Panc1 (cell line): ENCODE measurements at regions not wholly inside any gene's neighbourhood (a gene's known extent, or its start where the extent isn't known, plus 50 kb on each side); places are given as distances from the start of the nearest gene placed in this dataset.

Source experiments
- ATAC-seq: fragments of 200-7000 bp; cut with Tn5 transposase; 2 replicates; pipeline ENCODE4 v1.9.1; 2020; ENCODE audit warnings: mild to moderate bottlenecking, moderate library complexity
- BruUV-seq: library from RNA; stranded (reverse); fragments of 400-500 nt; replicated peaks from 2 replicates; lab custom pipeline; 2021; lab: Mats Ljungman, UMichigan
- CTCF ChIA-PET: fragments of 300-600 bp; sonication (Branson Sonifier 250); formaldehyde crosslinking; loops from one replicate; lab custom pipeline; 2022; ENCODE audit warnings: antibody characterized with exemption; lab: Charles Lee
- POLR2A ChIA-PET: fragments of 300-600 bp; sonication (Branson Sonifier 250); formaldehyde crosslinking; loops from one replicate; lab custom pipeline; 2022; ENCODE audit warnings: antibody characterized with exemption; lab: Charles Lee
- DNase-seq: peaks from one replicate; pipeline ENCODE4 v3.0.0-alpha.2; 2010; ENCODE audit warnings: low read depth, low spot score
- H3K27ac ChIP-seq: 2 replicates; pipeline ENCODE4 v1.5.1; 2011; ENCODE audit warnings: mild to moderate bottlenecking, low read length, inconsistent platforms
- H3K27me3 ChIP-seq: fragments of 200-500 bp; sonication (Bioruptor generic); 2 replicates; pipeline ENCODE4 v1.6.0; 2014; ENCODE audit warnings: low read length, inconsistent platforms; ENCODE audit not compliant: control insufficient read depth, insufficient read depth
- H3K36me3 ChIP-seq: fragments of 200-500 bp; sonication (Bioruptor generic); 2 replicates; pipeline ENCODE4 v1.5.1; 2014; ENCODE audit warnings: inconsistent platforms, mild to moderate bottlenecking, low read length, moderate library complexity; ENCODE audit not compliant: control insufficient read depth, insufficient read depth
- H3K4me1 ChIP-seq: 2 replicates; pipeline ENCODE4 v1.5.1; 2011; ENCODE audit warnings: inconsistent platforms, mild to moderate bottlenecking, low read length, moderate library complexity; ENCODE audit not compliant: control insufficient read depth, insufficient read depth
- H3K4me3 ChIP-seq, 2 experiments: 2 replicates each; pipeline ENCODE4 v1.5.1; 2011 to 2012; ENCODE audit warnings: low read depth in 2 of 2, low read length in 2 of 2, mild to moderate bottlenecking in 2 of 2, inconsistent platforms in 1 of 2, moderate library complexity in 1 of 2
- H3K9me3 ChIP-seq: fragments of 200-500 bp; sonication (Bioruptor generic); 2 replicates; pipeline ENCODE4 v1.5.1; 2014; ENCODE audit warnings: low read depth, mild to moderate bottlenecking, inconsistent platforms, low read length, moderate library complexity; ENCODE audit not compliant: control insufficient read depth, insufficient read depth
- CTCF ChIP-seq: fragments of 450-650 bp; IDR thresholded peaks from 2 replicates; pipeline ENCODE4 v1.5.1; 2017; ENCODE audit warnings: mild to moderate bottlenecking
- POLR2AphosphoS5 ChIP-seq: IDR thresholded peaks from 2 replicates; pipeline ENCODE4 v1.6.1; 2012; ENCODE audit warnings: mild to moderate bottlenecking, low read depth, low read length, moderate library complexity
- SIN3A ChIP-seq: IDR thresholded peaks from 2 replicates; pipeline ENCODE4 v1.6.1; 2012; ENCODE audit warnings: low read depth, mild to moderate bottlenecking, low read length, moderate library complexity, borderline replicate concordance; ENCODE audit not compliant: insufficient read depth
- TCF7L2 ChIP-seq: IDR thresholded peaks from 2 replicates; pipeline ENCODE4 v1.6.1; 2011; ENCODE audit warnings: mild to moderate bottlenecking, low read depth, low read length, inconsistent platforms
- in situ Hi-C: cut with HindIII; loops from 2 replicates; pipeline ENCODE4 v1.10.0; 2016; ENCODE audit warnings: low sequenced_read_pairs, low pct_unique_long_range_greater_than_20kb
- intact Hi-C: fragments of 100-400 bp; cut with micrococcal nuclease; formaldehyde crosslinking; loops from one replicate; pipeline ENCODE4 v1.10.0; 2022; ENCODE audit not compliant: unreplicated experiment
- TF ChIP-seq, protein P1 (sequence below), 2 experiments: IDR thresholded peaks; 2 replicates each; pipeline ENCODE4 v1.6.1; 2011 to 2012; ENCODE audit warnings: low read depth in 2 of 2, control low read depth in 1 of 2, low read length in 1 of 2, mild to moderate bottlenecking in 1 of 2, moderate library complexity in 1 of 2; ENCODE audit not compliant: insufficient read depth in 1 of 2

- BruUV-seq: no TSS peak
- ATAC-seq: no peak
- no peak overlapping the region for H3K27ac ChIP-seq
Observed at GRCh38 chr3:105967117-105967516, 98.3 kb upstream of the CBLB start.

DNA sequence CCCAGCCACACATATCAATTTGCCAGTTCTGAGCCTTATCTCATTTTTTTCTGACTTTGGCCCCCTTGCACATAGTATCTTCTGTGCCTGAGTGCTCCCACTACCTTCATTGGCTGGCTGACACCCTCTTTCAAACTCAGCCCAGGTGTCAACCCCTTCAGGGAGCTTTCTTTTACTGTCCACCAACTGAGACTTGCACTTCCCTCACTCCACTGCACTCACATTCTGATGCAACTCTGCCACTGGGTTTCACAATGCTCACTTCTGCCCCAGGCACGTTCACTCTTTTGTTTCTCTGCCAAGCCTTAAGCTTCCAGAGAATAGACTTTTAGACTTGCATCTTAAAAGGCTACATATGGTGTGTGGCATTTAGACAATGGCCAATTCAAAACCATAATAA lies 101.5 kb upstream of the CBLB start:
- no peaks in the 10 kb centered on the region for H3K9me3 ChIP-seq
- no peaks in the 10 kb centered on the region for H3K36me3 ChIP-seq
- ATAC-seq: no peak
- DNase-seq: no peak
- no peaks in the 10 kb centered on the region for H3K4me1 ChIP-seq
- BruUV-seq: no TSS peak
- no peak overlapping the region for H3K4me3 ChIP-seq
- in situ Hi-C loops: no loop called here
- TF ChIP-seq, protein P1, sequence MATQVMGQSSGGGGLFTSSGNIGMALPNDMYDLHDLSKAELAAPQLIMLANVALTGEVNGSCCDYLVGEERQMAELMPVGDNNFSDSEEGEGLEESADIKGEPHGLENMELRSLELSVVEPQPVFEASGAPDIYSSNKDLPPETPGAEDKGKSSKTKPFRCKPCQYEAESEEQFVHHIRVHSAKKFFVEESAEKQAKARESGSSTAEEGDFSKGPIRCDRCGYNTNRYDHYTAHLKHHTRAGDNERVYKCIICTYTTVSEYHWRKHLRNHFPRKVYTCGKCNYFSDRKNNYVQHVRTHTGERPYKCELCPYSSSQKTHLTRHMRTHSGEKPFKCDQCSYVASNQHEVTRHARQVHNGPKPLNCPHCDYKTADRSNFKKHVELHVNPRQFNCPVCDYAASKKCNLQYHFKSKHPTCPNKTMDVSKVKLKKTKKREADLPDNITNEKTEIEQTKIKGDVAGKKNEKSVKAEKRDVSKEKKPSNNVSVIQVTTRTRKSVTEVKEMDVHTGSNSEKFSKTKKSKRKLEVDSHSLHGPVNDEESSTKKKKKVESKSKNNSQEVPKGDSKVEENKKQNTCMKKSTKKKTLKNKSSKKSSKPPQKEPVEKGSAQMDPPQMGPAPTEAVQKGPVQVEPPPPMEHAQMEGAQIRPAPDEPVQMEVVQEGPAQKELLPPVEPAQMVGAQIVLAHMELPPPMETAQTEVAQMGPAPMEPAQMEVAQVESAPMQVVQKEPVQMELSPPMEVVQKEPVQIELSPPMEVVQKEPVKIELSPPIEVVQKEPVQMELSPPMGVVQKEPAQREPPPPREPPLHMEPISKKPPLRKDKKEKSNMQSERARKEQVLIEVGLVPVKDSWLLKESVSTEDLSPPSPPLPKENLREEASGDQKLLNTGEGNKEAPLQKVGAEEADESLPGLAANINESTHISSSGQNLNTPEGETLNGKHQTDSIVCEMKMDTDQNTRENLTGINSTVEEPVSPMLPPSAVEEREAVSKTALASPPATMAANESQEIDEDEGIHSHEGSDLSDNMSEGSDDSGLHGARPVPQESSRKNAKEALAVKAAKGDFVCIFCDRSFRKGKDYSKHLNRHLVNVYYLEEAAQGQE (IDR thresholded peaks at IDR 0.05; ENCODE audit: insufficient read depth in 1 of 2, low read depth in 2 of 2, low read length in 1 of 2): no peak
- TF ChIP-seq CTCF (no peak), POLR2AphosphoS5 (no peak), TCF7L2 (no peak), SIN3A (no peak)
- POLR2A ChIA-PET: no interaction called here
- H3K27me3 ChIP-seq: no peaks in the 10 kb centered on the region
- intact Hi-C loops: no loop called here
- no peak overlapping the region for H3K27ac ChIP-seq
- CTCF ChIA-PET: no interaction called here

More at GRCh38 chr3:105967117-105967516, 98.3 kb upstream of the CBLB start:
- no peak overlapping the region for H3K4me3 ChIP-seq
- H3K9me3 ChIP-seq: no peaks in the 10 kb centered on the region
- no peaks in the 10 kb centered on the region for H3K4me1 ChIP-seq
- intact Hi-C loops (no loop called here), in situ Hi-C loops (no loop called here)
- H3K27me3 ChIP-seq: no peaks in the 10 kb centered on the region
- no peaks in the 10 kb centered on the region for H3K36me3 ChIP-seq
- TF ChIP-seq SIN3A (no peak), CTCF (no peak), POLR2AphosphoS5 (no peak), TCF7L2 (no peak)
- TF ChIP-seq, protein P1 (IDR thresholded peaks at IDR 0.05; ENCODE audit: insufficient read depth in 1 of 2, low read depth in 2 of 2, low read length in 1 of 2): no peak
- no peak for DNase-seq
- ChIA-PET POLR2A (no interaction called here), CTCF (no interaction called here)
